ENCODE measurements at regions not wholly inside any gene's neighbourhood (a gene's known extent, or its start where the extent isn't known, plus 50 kb on each side); places are given as distances from the start of the nearest gene placed in this dataset.
"Not testable (repeated sequence)": the region's sequence is repeated elsewhere in the genome, so short reads cannot be mapped to it uniquely, and the experiment has no call there.

DNA sequence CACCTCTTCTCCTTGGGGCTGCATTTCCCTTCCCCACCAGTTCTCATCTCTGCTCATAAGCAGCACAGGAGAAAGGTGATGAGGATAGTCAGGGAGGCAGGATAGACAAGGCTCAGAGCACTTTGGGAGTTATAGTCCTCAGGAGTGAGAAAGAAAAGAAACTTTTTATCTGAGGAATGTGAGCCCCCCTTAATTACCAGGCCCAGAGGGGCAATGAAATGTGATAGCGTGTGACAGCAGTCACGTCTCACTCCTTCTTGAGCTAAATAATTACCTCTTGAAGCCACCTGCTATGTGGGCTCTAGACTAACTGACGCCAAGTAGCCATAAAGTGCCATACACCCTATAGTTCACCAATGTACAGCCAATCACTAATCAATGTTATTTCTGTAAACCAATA lies 105.8 kb downstream of the SPP2 start:
- DNase-seq (ENCODE audit: low read depth), result no peak

DNA sequence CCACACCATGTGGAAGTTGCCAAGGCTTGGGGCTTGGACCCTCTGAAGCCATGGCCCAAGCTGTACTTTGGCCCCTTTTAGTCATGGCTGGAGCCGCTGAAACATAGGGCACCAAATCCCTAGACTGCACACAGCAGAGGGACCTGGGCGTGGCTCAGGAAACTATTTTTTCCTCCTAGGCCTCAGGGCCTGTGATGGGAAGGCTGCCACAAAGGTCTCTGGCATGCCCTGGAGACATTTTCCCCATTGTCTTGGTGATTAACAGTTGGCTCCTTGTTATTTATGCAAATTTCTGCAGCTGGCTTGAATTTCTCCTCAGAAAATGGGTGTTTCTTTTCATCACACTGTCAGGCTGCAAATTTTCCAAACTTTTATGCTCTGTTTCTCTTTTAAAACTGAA lies 102.3 kb downstream of the SPP2 start:
- DNase-seq (ENCODE audit: low read depth), result not testable (repeated sequence)

DNA sequence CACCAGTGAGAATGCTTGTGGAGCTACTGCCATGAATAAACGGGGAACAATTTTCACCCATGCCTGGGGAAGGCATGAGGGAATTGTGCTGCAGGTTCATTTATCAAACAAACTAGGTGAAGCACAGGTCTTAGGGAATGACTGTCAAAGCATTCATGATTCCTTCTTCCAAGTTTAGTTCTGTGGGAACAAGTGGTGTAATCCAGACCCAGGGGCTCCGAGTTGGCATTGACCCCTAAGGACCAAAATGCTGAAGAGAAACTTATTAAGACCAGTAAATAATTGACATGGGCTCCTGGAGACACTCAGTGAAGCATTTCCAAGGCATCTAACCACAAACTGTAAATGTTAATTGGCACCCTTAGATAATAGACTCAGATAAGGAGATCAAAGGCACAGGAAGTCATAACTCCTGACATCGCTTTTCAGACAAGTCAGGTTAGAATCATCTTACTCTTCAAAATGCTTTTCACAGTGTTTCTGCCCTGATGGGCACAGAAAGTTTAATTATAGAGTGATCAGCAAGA lies 96.9 kb downstream of the SPP2 start:
- no peak for DNase-seq (ENCODE audit: low read depth)

DNA sequence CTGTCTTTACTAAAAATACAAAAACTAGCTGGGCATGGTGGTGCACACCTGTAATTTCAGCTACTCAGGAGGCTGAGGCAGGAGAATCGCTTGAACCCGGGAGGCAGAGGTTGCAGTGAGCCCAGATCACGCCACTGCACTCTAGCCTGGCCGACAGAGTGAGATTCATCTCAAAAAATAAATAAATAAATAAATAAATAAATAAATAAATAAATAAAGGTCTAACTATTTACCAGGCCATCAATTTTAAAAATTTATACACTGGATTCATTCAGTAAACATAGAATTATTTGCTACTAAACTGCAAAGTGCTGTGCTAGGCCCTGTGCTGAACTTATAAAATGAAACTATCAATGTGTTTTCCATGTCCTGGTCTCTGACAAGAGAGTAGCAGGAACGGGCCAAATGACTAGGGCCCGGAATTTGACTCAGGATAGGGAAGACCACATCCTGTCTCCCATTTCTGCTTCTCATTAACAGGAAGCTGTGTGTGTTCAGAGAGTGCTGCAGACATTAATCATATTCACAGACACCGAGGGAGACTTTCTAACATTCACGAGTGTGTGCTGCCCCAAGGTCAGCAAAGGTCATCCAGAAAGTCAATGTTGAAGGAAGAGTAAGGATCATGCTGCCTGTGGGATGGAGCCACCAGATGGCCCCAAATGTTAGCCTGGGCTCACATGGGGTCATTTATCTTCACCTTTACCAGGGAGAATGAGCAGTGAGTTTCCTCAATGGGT lies 95.8 kb downstream of the SPP2 start:
- DNase-seq (ENCODE audit: low read depth), result no peak

DNA sequence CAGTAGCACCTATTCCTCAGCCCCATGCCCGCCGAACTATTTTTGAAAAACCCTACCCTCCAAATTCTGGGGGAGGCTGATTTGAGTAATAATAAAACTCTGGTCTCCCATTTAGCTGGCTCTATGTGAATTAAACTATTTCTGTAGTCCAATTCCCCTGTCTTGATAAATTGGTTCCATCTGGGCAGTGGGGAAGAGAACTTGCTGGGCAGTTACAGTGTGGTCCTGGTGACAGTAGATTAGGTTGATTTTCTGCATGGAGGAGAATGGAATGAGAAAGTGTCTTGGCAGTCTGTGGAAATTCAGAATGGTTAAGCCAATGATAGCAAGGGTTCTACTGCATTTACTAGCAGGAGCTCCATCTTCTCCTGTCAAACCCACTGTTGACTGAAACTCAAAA lies 95.0 kb downstream of the SPP2 start:
- no peak for DNase-seq (ENCODE audit: low read depth)

DNA sequence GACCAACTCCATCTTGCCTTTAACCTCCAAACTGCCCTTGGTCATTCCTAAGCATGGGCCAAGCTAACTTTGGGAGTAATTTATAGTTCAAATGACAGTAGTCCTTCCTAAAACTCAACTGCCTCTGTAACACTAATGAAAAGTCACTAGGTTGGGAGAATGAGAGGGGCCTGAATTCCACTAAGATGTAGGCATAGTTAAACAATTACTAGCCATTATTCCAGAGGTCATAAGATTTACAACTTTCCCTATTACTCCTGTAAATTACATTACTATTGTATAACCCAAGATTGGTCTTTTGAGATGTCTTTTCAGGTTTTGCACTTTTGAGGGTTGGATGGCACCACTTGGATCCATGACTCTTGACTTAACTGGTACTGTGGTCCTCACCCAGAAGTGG lies 94.6 kb downstream of the SPP2 start:
- DNase-seq (ENCODE audit: low read depth), result no peak

DNA sequence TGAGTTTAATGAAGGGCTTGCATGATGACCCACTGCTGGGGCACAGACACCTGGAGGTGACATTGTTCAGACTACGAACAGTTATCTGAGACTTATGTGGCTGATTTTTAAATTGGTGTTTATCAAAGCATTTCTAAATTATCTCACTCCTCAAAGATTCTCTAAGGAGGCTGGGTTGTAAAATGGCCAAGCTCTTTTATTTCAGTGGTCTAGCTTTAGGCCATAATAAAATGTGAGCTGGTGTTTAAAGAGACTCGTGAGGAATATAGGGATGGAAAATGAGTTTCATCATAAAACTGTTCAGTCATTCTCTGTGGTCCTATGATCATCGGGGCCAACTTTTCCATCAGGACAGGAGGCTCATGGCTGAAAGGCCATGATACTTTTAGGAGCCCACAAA lies 93.4 kb downstream of the SPP2 start:
- DNase-seq (ENCODE audit: low read depth), result no peak

DNA sequence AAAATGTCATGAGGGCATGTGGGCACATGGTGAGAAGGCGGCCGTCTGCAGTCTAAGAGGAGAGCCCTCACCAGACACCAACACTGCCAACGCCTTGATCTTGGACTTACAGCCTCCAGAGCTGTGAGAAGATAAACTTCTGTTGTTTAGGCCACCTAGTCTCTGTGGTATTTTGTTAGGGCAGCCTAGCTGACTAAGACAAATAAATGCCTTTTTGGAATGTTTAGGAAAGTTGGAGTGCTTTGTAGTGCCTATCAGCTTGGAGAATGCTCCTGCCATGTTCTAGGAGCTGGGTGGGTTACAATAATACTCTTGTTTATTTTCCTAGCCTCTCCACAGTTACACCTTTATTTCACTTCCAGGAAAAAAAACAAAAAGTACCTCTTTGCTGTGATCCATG lies 92.0 kb downstream of the SPP2 start:
- no peak for DNase-seq (ENCODE audit: low read depth)

DNA sequence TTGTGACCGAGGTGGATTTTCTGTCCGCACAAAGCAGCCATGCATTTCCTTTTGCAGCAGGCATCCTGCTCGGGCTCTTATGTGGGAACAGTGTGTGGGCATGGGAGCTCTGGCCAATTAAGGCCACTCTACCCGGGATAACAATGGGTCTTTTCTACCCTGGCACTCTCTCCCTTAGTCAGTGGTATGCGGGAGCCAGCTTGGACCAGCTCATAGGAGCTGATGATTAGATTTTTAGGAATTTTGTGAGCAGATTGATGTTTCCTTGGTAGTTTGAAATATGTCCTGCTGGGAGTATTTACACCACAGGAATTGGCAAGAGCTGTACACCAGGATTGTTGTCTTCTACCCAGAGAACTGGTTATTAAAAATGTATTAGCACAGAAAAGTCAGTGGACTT lies 89.3 kb downstream of the SPP2 start:
- no peak for DNase-seq (ENCODE audit: low read depth)

DNA sequence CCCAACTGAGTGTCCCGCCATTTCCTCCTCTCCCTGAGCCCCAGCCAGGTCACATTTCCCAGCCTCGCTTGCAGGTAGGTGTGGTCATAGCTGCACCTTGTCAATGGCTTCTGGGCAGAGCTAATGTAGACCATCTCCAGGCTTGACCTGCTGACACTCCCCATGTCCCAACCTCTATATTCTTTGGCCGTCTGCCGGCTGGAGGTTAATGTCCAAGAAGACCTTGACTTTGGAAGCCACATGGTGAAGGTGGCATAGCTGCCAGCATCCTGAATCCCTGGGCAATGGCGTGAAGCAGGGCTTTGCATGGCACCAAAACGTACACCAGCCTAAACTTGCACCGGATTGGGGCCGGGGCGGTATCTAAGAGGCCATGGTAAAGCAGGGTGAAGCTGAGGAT lies 88.3 kb downstream of the SPP2 start:
- DNase-seq (ENCODE audit: low read depth), result no peak

DNA sequence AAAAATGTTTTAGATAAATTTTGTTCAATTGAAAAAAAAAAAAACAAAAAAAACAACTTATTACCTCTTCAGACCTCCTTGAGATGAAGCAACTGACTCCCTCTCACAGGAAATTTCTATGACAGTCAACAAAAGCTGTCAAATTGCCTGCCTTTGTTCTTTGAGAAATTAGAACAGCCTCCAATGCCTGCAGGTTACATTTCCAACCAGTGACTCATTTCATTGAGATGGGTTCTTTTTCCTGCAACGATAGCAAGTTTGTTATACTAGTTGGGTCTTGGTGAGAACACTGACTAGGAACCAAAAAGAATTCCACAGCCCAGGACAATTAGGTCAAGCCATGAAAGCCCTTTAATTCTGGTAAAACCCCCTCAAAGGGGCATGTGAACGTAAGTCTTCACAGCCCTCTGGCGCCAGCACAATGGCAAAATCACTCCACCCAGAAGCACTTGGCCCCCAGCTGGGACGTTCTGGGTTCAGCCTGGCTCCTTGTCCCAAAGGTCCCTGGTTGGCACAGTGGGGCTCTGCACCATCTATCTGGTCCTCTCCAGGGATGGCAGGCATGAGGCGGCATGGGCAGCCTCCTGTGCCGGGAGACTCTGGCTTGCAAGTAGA lies 87.0 kb downstream of the SPP2 start:
- DNase-seq (ENCODE audit: low read depth), result no peak

DNA sequence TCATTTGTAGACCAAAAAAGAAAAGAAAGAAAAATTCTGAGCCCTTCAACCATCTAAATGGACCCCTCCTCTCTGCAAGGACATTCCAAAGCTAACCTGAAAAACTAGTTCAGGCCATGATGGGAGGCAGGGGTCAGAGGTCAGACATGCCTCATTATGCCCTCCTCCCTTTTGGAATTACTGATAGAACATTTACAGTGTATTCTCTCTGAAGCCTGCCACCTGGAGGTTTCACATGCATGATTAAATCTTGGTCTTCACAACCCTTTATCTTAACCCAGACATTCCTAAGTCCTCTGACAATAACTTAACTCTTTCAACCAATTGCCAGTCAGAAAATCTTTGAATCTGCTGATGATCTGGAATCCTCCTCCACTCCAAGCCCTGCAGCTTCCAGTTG lies 86.0 kb downstream of the SPP2 start:
- DNase-seq (ENCODE audit: low read depth), result no peak

DNA sequence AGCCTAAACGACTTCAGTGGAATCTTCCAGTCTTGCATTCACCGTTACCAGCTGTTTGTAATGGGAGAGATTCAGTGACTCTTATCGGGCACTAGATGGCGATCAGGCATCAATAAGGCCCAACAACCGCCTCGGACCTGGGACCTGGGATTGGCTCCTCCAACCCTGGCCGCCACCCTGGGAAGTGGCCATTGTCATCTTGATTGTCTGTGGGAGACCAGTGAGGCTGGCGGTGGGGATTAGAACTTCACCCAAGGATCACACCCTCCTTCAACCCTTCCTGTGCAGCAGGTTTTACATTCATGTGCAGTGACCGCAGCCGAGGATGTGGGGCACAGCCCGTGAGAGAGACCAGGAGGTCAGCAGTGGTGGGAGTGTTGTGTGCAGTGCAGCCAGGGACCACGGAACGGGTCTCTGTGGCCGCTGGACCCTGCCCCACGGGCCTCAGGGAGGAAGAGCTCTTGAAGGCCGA lies 85.3 kb downstream of the SPP2 start:
- DNase-seq (ENCODE audit: low read depth), result no peak

DNA sequence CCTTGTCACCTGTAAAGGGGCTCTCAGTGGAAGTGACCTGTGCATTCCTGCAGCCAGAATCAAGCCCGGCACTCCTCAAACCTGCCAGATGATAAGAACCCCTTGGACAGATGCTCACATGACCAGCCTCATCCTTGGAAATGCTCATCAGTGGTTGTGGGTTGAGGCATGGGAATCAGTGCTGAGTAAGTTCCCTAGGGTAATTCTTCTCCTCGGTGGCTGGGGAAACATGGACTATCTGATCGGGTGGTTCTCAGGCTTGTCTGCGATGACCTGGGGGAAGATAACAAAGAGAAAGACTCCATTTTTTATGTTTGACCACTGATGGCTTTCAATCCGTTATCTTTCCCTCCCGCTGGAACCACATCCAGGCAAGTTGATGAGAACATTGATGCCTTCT lies 84.0 kb downstream of the SPP2 start:
- DNase-seq (ENCODE audit: low read depth), result no peak

DNA sequence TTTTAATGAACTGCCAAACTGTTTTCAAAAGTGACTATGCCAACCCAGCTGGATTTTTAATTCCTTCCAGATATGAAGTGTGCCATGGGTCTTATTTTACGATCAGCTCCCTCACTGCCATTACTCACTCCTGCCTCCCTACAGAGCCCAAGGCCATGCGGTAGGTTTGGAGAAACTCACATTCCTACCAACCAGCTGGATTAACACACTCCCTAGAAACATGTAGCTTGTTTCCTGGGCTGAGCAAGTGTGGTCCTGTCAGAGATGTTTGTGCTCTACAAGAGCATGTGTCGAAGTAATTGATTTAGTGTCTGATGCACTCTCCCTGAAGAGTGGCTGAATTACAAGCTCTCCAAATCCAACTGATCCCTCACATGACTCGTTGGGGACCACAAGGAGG lies 82.5 kb downstream of the SPP2 start:
- no peak for DNase-seq (ENCODE audit: low read depth)

DNA sequence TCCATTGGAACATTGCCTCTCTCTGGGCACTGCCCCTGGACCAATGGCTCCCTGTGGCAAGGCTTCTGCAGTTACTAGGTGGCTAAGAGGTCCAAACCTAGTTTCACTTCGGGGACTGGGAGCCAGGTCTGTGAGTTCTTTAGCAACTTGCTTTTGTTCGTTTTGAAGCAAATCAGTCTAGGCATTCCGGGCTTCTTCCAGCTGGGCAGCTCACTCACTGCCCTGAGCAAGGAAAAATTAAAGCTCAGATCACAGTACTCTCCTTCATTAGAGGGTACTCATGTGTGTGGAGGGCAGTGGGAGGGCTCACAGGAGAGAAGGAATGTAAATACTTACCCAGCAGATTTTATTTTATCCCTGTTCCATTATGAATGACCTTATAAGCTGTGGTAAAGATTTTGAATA lies 80.3 kb downstream of the SPP2 start:
- DNase-seq (ENCODE audit: low read depth), result no peak

DNA sequence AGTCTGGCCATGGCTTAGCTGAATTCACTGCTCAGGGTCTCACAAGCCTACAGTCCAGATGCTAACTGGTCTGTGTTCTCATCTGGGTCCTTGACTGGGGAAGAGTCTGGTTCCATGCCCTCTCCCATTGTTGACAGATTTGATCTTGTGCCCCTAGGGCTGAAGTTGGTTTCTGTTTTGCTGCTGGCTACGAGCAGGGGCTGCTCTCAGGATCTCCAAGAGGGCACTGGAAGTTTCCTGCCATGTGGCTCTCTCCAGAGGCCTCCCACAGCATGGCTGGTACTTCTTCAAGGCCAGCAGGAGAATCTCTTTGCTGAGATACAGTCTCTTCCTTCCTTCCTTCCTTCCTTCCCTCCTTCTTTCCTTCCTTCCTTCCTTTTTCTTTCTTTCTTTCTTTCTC lies 78.1 kb downstream of the SPP2 start:
- DNase-seq (ENCODE audit: low read depth), result no peak

Data from stimulated activated CD8-positive, alpha-beta memory T cell treated with anti-CD3 and anti-CD28 coated beads, Interleukin-4, amount 100 ng/mL, for 24 hours (primary cell).